GM12892 (cell line): ENCODE measurements at regions not wholly inside any gene's neighbourhood (a gene's known extent, or its start where the extent isn't known, plus 50 kb on each side); places are given as distances from the start of the nearest gene placed in this dataset.

ENCODE experiments used
- POLR2A ChIP-seq: IDR thresholded peaks from 2 replicates; pipeline ENCODE4 v1.6.1; 2011; ENCODE audit warnings: low read depth, low read length, control low read depth
- POLR2AphosphoS5 ChIP-seq: IDR thresholded peaks from 2 replicates; pipeline ENCODE4 v1.6.1; 2011; ENCODE audit warnings: low read depth, low read length, control low read depth
- TAF1 ChIP-seq: IDR thresholded peaks from 2 replicates; pipeline ENCODE4 v1.6.1; 2011; ENCODE audit warnings: low read depth, mild to moderate bottlenecking, control low read depth, low read length, borderline replicate concordance

GRCh38 chr15:70465812-70466211 is 297.5 kb downstream of the UACA start:
- TF ChIP-seq POLR2AphosphoS5 (no peak), POLR2A (no peak), TAF1 (no peak)
